ENCODE measurements at regions not wholly inside any gene's neighbourhood (a gene's known extent, or its start where the extent isn't known, plus 50 kb on each side); places are given as distances from the start of the nearest gene placed in this dataset.

DNA sequence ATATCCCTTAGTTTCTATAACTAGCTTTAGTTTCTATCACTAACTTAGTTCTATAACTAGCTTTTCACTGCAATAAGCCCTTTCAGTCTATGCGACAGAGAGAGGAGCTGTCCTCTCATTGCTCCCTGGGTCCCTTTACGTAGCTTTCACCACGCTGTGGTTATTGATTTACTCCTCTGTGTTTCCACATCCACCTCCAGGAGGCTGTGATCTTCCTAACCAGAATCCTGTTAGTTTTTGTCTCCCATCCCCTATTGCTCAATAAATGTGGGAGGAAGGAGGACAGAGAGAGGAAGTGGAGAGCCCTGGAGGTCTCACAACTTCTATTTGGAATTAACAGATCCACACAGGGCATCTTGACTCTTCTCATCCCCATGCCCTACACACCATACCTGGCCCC lies 1036.1 kb downstream of the MCTP2 start:
- Histone ChIP-seq H2AFZ (ENCODE audit: low read depth) (no peak overlapping the region), H3K4me3 (ENCODE audit: low read depth in 2 of 2, low read length in 1 of 2) (no peak overlapping the region), H3K27me3 (ENCODE audit: insufficient read depth) (no peaks in the 10 kb centered on the region), H3K9me3 (no peaks in the 10 kb centered on the region), H3F3A (replicated peaks; ENCODE audit: insufficient read depth) (no peaks in the 10 kb centered on the region), H3K9me2 (no peaks in the 10 kb centered on the region), H4K20me1 (ENCODE audit: insufficient read depth) (no peaks in the 10 kb centered on the region), H3K9ac (no peak overlapping the region), H3K36me3 (replicated peaks in 1 of 2; ENCODE audit: control insufficient read depth in 1 of 2, insufficient read depth in 2 of 2, low read length in 1 of 2) (no peaks in the 10 kb centered on the region), H3K4me2 (no peak overlapping the region), H3K27ac (ENCODE audit: low read depth in 2 of 2, low read length in 1 of 2) (no peak overlapping the region), H3K79me2 (ENCODE audit: insufficient read depth) (no peaks in the 10 kb centered on the region), H3K4me1 (ENCODE audit: control insufficient read depth in 1 of 2, insufficient read depth in 2 of 2, low read depth in 1 of 2, low read length in 1 of 2) (no peaks in the 10 kb centered on the region; a peak in 1 of 4 replicates)
- TF ChIP-seq EZH2phosphoT487 (IDR thresholded peaks at IDR 0.05; ENCODE audit: borderline replicate concordance, low read depth): no peak
- TF ChIP-seq SIN3A (IDR thresholded peaks at IDR 0.05; ENCODE audit: borderline replicate concordance, low read depth, low read length): no peak
- TF ChIP-seq RXRA (IDR thresholded peaks at IDR 0.05; ENCODE audit: borderline replicate concordance, low read depth): no peak
- TF ChIP-seq TCF12 (IDR thresholded peaks at IDR 0.05): no peak
- TF ChIP-seq TAF1 (IDR thresholded peaks at IDR 0.05; ENCODE audit: borderline replicate concordance, low read depth, low read length): no peak
- TF ChIP-seq FOXJ3 (CRISPR knock-in tag; IDR thresholded peaks at IDR 0.05): no peak
- TF ChIP-seq ELF1 (IDR thresholded peaks at IDR 0.05): no peak
- no peak for TF ChIP-seq REST (IDR thresholded peaks at IDR 0.05; ENCODE audit: low read depth, low read length)
- TF ChIP-seq TEAD4 (IDR thresholded peaks at IDR 0.05; ENCODE audit: borderline replicate concordance, insufficient read depth): no peak
- no peak for TF ChIP-seq RAD21 (IDR thresholded peaks at IDR 0.05; ENCODE audit: low read length)
- ChIA-PET POLR2A (no interaction called here), CTCF (interaction anchor here (1.3 kb wide), 2 partner anchors 24 to 1967 kb away, joined by 3 to 4 read pairs; no protein-coding TSS in a partner anchor)
- WGBS (ENCODE audit: low lambda C conversion rate): 19% methylated on average over 3 of the region's 3 CpGs
- DNase-seq: no peak

- H3K4me1 ChIP-seq (ENCODE audit: control insufficient read depth in 1 of 2, insufficient read depth in 2 of 2, low read depth in 1 of 2, low read length in 1 of 2): no peaks in the 10 kb centered on the region
- H3K79me2 ChIP-seq (ENCODE audit: insufficient read depth): no peaks in the 10 kb centered on the region
- no peaks in the 10 kb centered on the region for H4K20me1 ChIP-seq (ENCODE audit: insufficient read depth)
- DNase-seq: no peak
- POLR2A ChIA-PET: no interaction called here
- CTCF ChIA-PET: interaction anchor here (0.5 to 1.2 kb wide), 2 partner anchors 10 kb away, joined by 4 read pairs; no protein-coding TSS in a partner anchor
- 13% methylated on average over 10 of the region's 10 CpGs for WGBS (ENCODE audit: low lambda C conversion rate)
- H3K4me3 ChIP-seq (ENCODE audit: low read depth in 2 of 2, low read length in 1 of 2): no peak overlapping the region
- H3F3A ChIP-seq (replicated peaks; ENCODE audit: insufficient read depth): no peaks in the 10 kb centered on the region
- no peak overlapping the region for H2AFZ ChIP-seq (ENCODE audit: low read depth)
- H3K9me3 ChIP-seq: no peaks in the 10 kb centered on the region
- H3K4me2 ChIP-seq: no peak overlapping the region
- no peak overlapping the region for H3K9ac ChIP-seq
- no peaks in the 10 kb centered on the region for H3K9me2 ChIP-seq
- H3K36me3 ChIP-seq (replicated peaks in 1 of 2; ENCODE audit: control insufficient read depth in 1 of 2, insufficient read depth in 2 of 2, low read length in 1 of 2): no peaks in the 10 kb centered on the region
- H3K27me3 ChIP-seq (ENCODE audit: insufficient read depth): no peaks in the 10 kb centered on the region
- H3K27ac ChIP-seq (ENCODE audit: low read depth in 2 of 2, low read length in 1 of 2): no peak overlapping the region
- TF ChIP-seq POLR2AphosphoS5 (IDR thresholded peaks at IDR 0.05; ENCODE audit: low read depth, low read length) (no peak), MXI1 (IDR thresholded peaks at IDR 0.05; ENCODE audit: low read depth, low read length) (no peak), RCOR1 (IDR thresholded peaks at IDR 0.05; ENCODE audit: low read length) (no peak), SIN3A (IDR thresholded peaks at IDR 0.05; ENCODE audit: borderline replicate concordance, low read depth, low read length) (no peak), CHD2 (IDR thresholded peaks at IDR 0.05; ENCODE audit: low read length, partially characterized antibody) (no peak), RAD21 (IDR thresholded peaks at IDR 0.05; ENCODE audit: low read length) (no peak), FOSL2 (IDR thresholded peaks at IDR 0.05; ENCODE audit: borderline replicate concordance, low read depth) (no peak), YY1 (IDR thresholded peaks at IDR 0.05; ENCODE audit: low read depth) (no peak), NRF1 (IDR thresholded peaks at IDR 0.05; ENCODE audit: low read depth, low read length) (no peak), TEAD4 (IDR thresholded peaks at IDR 0.05; ENCODE audit: borderline replicate concordance, insufficient read depth) (no peak), CTCF (IDR thresholded peaks at IDR 0.05) (no peak), TAF1 (IDR thresholded peaks at IDR 0.05; ENCODE audit: borderline replicate concordance, low read depth, low read length) (no peak), SMC3 (IDR thresholded peaks at IDR 0.05; ENCODE audit: low read depth, low read length) (no peak), RFX5 (IDR thresholded peaks at IDR 0.05; ENCODE audit: low read length) (no peak)
- TF ChIP-seq, protein P1, sequence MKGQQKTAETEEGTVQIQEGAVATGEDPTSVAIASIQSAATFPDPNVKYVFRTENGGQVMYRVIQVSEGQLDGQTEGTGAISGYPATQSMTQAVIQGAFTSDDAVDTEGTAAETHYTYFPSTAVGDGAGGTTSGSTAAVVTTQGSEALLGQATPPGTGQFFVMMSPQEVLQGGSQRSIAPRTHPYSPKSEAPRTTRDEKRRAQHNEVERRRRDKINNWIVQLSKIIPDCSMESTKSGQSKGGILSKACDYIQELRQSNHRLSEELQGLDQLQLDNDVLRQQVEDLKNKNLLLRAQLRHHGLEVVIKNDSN (IDR thresholded peaks at IDR 0.05; ENCODE audit: borderline replicate concordance, low read depth): no peak
Measured at GRCh38 chr15:95269242-95270183, 1038.2 kb downstream of the MCTP2 start.
